PC-9 (cell line): ENCODE measurements at regions not wholly inside any gene's neighbourhood (a gene's known extent, or its start where the extent isn't known, plus 50 kb on each side); places are given as distances from the start of the nearest gene placed in this dataset.

Source experiments
- CTCF ChIP-seq: fragments of 200-600 bp; sonication (generic); conservative IDR thresholded peaks from 2 replicates; pipeline ENCODE4 v1.6.1; 2017; ENCODE audit warnings: mixed run types, antibody characterized with exemption, mild to moderate bottlenecking, moderate library complexity
- EZH2 ChIP-seq: fragments of 200-600 bp; sonication (generic); IDR thresholded peaks from 2 replicates; pipeline ENCODE4 v1.8.0; 2017; ENCODE audit warnings: antibody characterized with exemption, low read depth

- TF ChIP-seq CTCF = no peak
- no peak for TF ChIP-seq EZH2
Measured at GRCh38 chr5:103953601-103954382, 391.2 kb upstream of the NUDT12 start.
